CD4-positive, CD25-positive, alpha-beta regulatory T cell (primary cell): ENCODE measurements at regions not wholly inside any gene's neighbourhood (a gene's known extent, or its start where the extent isn't known, plus 50 kb on each side); places are given as distances from the start of the nearest gene placed in this dataset.

Source experiments
- ATAC-seq, 2 donors: fragments of 150-1000 bp; cut with Tn5 transposase; one replicate each; pipeline ENCODE4 v1.10.0; 2021; ENCODE audit warnings: low read depth in 2 of 2, moderate number of reproducible peaks in 2 of 2, moderate library complexity in 1 of 2
- DNase-seq, 3 donors: peaks; one replicate each; pipeline versions ENCODE4 v3.0.0 to v3.0.0-alpha.2; 2012 to 2022; ENCODE audit warnings: mixed read lengths in 1 of 3
- H3K27ac ChIP-seq: one replicate; pipeline ENCODE4 v1.7.0; 2013; ENCODE audit warnings: mild to moderate bottlenecking, low read length; ENCODE audit not compliant: insufficient read depth, poor library complexity, severe bottlenecking
- H3K27me3 ChIP-seq: one replicate; pipeline ENCODE4 v1.7.0; 2013; ENCODE audit warnings: low read length; ENCODE audit not compliant: control insufficient read depth, insufficient read depth
- H3K36me3 ChIP-seq: one replicate; pipeline ENCODE4 v1.7.0; 2013; ENCODE audit warnings: mild to moderate bottlenecking, low read length, moderate library complexity; ENCODE audit not compliant: control insufficient read depth, insufficient read depth
- H3K4me1 ChIP-seq: 2 replicates; pipeline ENCODE4 v1.7.0; 2013; ENCODE audit warnings: mild to moderate bottlenecking, low read length; ENCODE audit not compliant: insufficient read depth, control insufficient read depth, poor library complexity, severe bottlenecking
- H3K4me3 ChIP-seq: one replicate; pipeline ENCODE4 v1.7.0; 2013; ENCODE audit warnings: low read depth, mild to moderate bottlenecking, low read length, moderate library complexity
- H3K9me3 ChIP-seq, 2 experiments: 1 replicate in 1 of 2; 2 replicates in 1 of 2; pipeline ENCODE4 v1.7.0; 2013; ENCODE audit warnings: low read length in 2 of 2, mild to moderate bottlenecking in 1 of 2, moderate library complexity in 1 of 2; ENCODE audit not compliant: control insufficient read depth in 2 of 2
- H3K27ac Mint-ChIP-seq, 3 donors: one replicate each; pipeline ENCODE4 v1.8.0; 2020 to 2022; ENCODE audit warnings: mild to moderate bottlenecking in 3 of 3, mixed read lengths in 3 of 3, moderate library complexity in 2 of 3
- H3K27me3 Mint-ChIP-seq: one replicate; pipeline ENCODE4 v1.8.0; 2022; ENCODE audit warnings: mild to moderate bottlenecking, mixed read lengths
- H3K36me3 Mint-ChIP-seq: one replicate; pipeline ENCODE4 v1.8.0; 2020; ENCODE audit warnings: mixed read lengths
- H3K4me1 Mint-ChIP-seq, 4 donors: one replicate each; pipeline ENCODE4 v1.8.0; 2020 to 2022; ENCODE audit warnings: mixed read lengths in 4 of 4, mild to moderate bottlenecking in 1 of 4
- H3K4me3 Mint-ChIP-seq, 4 donors: one replicate each; pipeline ENCODE4 v1.8.0; 2020 to 2022; ENCODE audit warnings: mild to moderate bottlenecking in 4 of 4, mixed read lengths in 4 of 4, moderate library complexity in 3 of 4
- H3K9me3 Mint-ChIP-seq, 7 donors: one replicate each; pipeline ENCODE4 v1.8.0; 2020 to 2022; ENCODE audit warnings: mixed read lengths in 7 of 7, mild to moderate bottlenecking in 3 of 7, moderate library complexity in 2 of 7

GRCh38 chr3:159455741-159456181 is 532.9 kb upstream of the IL12A start:
- H3K27ac ChIP-seq = no peak overlapping the region
- peaks cover 0 to 7% (median 0%) of the 10 kb centered on the region in 7 donors for H3K9me3 Mint-ChIP-seq
- H3K27me3 Mint-ChIP-seq = no peaks in the 10 kb centered on the region
- H3K36me3 Mint-ChIP-seq = no peaks in the 10 kb centered on the region
- no peak for ATAC-seq
- H3K4me1 Mint-ChIP-seq = no peaks in the 10 kb centered on the region
- DNase-seq = no peak
- H3K36me3 ChIP-seq = no peaks in the 10 kb centered on the region
- no peak overlapping the region for H3K4me3 ChIP-seq
- no peaks in the 10 kb centered on the region for H3K27me3 ChIP-seq
- H3K4me3 Mint-ChIP-seq = no peak overlapping the region
- no peaks in the 10 kb centered on the region for H3K9me3 ChIP-seq
- no peaks in the 10 kb centered on the region for H3K4me1 ChIP-seq
- H3K27ac Mint-ChIP-seq = no peak overlapping the region

- no peak for DNase-seq
- ATAC-seq = no peak
These were observed 530.6 kb upstream of the IL12A start for GRCh38 chr3:159458010-159458409.

GRCh38 chr3:159458982-159459381 is 529.7 kb upstream of the IL12A start:
- Histone ChIP-seq H3K9me3 (no peaks in the 10 kb centered on the region), H3K36me3 (no peaks in the 10 kb centered on the region), H3K4me3 (no peak overlapping the region), H3K4me1 (no peaks in the 10 kb centered on the region), H3K27ac (no peak overlapping the region), H3K27me3 (no peaks in the 10 kb centered on the region)
- Mint-ChIP-seq H3K9me3 (peaks cover 0 to 7% (median 2%) of the 10 kb centered on the region in 7 donors), H3K4me1 (no peaks in the 10 kb centered on the region), H3K27ac (no peak overlapping the region), H3K4me3 (no peak overlapping the region), H3K36me3 (no peaks in the 10 kb centered on the region), H3K27me3 (no peaks in the 10 kb centered on the region)
- DNase-seq = no peak
- ATAC-seq = no peak

More at GRCh38 chr3:159458010-159458409, 530.6 kb upstream of the IL12A start:
- Histone ChIP-seq H3K4me3 (no peak overlapping the region), H3K4me1 (no peaks in the 10 kb centered on the region), H3K36me3 (no peaks in the 10 kb centered on the region), H3K27me3 (no peaks in the 10 kb centered on the region), H3K27ac (no peak overlapping the region), H3K9me3 (no peaks in the 10 kb centered on the region)
- H3K27ac Mint-ChIP-seq = no peak overlapping the region
- H3K9me3 Mint-ChIP-seq = peaks cover 0 to 7% (median 2%) of the 10 kb centered on the region in 7 donors
- no peaks in the 10 kb centered on the region for H3K36me3 Mint-ChIP-seq
- H3K4me1 Mint-ChIP-seq = no peaks in the 10 kb centered on the region
- H3K27me3 Mint-ChIP-seq = no peaks in the 10 kb centered on the region
- H3K4me3 Mint-ChIP-seq = no peak overlapping the region

GRCh38 chr3:159472611-159473010 is 516.0 kb upstream of the IL12A start:
- no peaks in the 10 kb centered on the region for H3K4me1 ChIP-seq
- H3K27me3 Mint-ChIP-seq = no peaks in the 10 kb centered on the region
- ATAC-seq = no peak

GRCh38 chr3:159473206-159473605 is 515.4 kb upstream of the IL12A start:
- Histone ChIP-seq H3K4me1 (no peaks in the 10 kb centered on the region), H3K9me3 (no peaks in the 10 kb centered on the region), H3K4me3 (no peak overlapping the region), H3K27me3 (no peaks in the 10 kb centered on the region), H3K36me3 (no peaks in the 10 kb centered on the region), H3K27ac (no peak overlapping the region)
- Mint-ChIP-seq H3K27ac (no peak overlapping the region), H3K9me3 (peaks cover 0 to 5% (median 2%) of the 10 kb centered on the region in 7 donors), H3K4me3 (no peak overlapping the region), H3K4me1 (no peaks in the 10 kb centered on the region), H3K27me3 (no peaks in the 10 kb centered on the region), H3K36me3 (no peaks in the 10 kb centered on the region)
- DNase-seq (no peak), ATAC-seq (no peak)

More at GRCh38 chr3:159472611-159473010, 516.0 kb upstream of the IL12A start:
- Histone ChIP-seq H3K4me3 (no peak overlapping the region), H3K27ac (no peak overlapping the region), H3K27me3 (no peaks in the 10 kb centered on the region), H3K9me3 (no peaks in the 10 kb centered on the region), H3K36me3 (no peaks in the 10 kb centered on the region)
- Mint-ChIP-seq H3K4me3 (no peak overlapping the region), H3K27ac (no peak overlapping the region), H3K9me3 (peaks cover 0 to 5% (median 2%) of the 10 kb centered on the region in 7 donors), H3K36me3 (no peaks in the 10 kb centered on the region), H3K4me1 (no peaks in the 10 kb centered on the region)
- no peak for DNase-seq

- ATAC-seq (no peak), DNase-seq (no peak)
- no peaks in the 10 kb centered on the region for H3K9me3 ChIP-seq
- no peak overlapping the region for H3K4me3 ChIP-seq
- H3K4me1 Mint-ChIP-seq = no peaks in the 10 kb centered on the region
- no peak overlapping the region for H3K27ac ChIP-seq
- H3K36me3 ChIP-seq = no peaks in the 10 kb centered on the region
- no peak overlapping the region for H3K27ac Mint-ChIP-seq
- H3K9me3 Mint-ChIP-seq = peaks cover 0 to 11% (median 7%) of the 10 kb centered on the region in 7 donors
- H3K27me3 ChIP-seq = no peaks in the 10 kb centered on the region
- H3K27me3 Mint-ChIP-seq = no peaks in the 10 kb centered on the region
- H3K4me3 Mint-ChIP-seq = no peak overlapping the region
- no peaks in the 10 kb centered on the region for H3K36me3 Mint-ChIP-seq
- no peaks in the 10 kb centered on the region for H3K4me1 ChIP-seq
These were observed 508.6 kb upstream of the IL12A start for GRCh38 chr3:159480046-159480445.

- Mint-ChIP-seq H3K27ac (no peak overlapping the region), H3K36me3 (no peaks in the 10 kb centered on the region), H3K27me3 (no peaks in the 10 kb centered on the region), H3K4me3 (no peak overlapping the region), H3K9me3 (peaks cover 0 to 12% (median 7%) of the 10 kb centered on the region in 7 donors), H3K4me1 (no peaks in the 10 kb centered on the region)
- Histone ChIP-seq H3K4me3 (no peak overlapping the region), H3K27me3 (no peaks in the 10 kb centered on the region), H3K9me3 (no peaks in the 10 kb centered on the region), H3K27ac (no peak overlapping the region), H3K4me1 (no peaks in the 10 kb centered on the region), H3K36me3 (no peaks in the 10 kb centered on the region)
- ATAC-seq (no peak), DNase-seq (no peak)
These were observed 506.2 kb upstream of the IL12A start for GRCh38 chr3:159482241-159482993.

- no peaks in the 10 kb centered on the region for H3K36me3 Mint-ChIP-seq
- Histone ChIP-seq H3K36me3 (no peaks in the 10 kb centered on the region), H3K4me1 (no peaks in the 10 kb centered on the region), H3K27me3 (no peaks in the 10 kb centered on the region), H3K27ac (no peak overlapping the region), H3K9me3 (no peaks in the 10 kb centered on the region), H3K4me3 (no peak overlapping the region)
- H3K4me3 Mint-ChIP-seq = no peak overlapping the region
- no peak overlapping the region for H3K27ac Mint-ChIP-seq
- no peaks in the 10 kb centered on the region for H3K4me1 Mint-ChIP-seq
- no peak for DNase-seq
- H3K9me3 Mint-ChIP-seq = peaks cover 0 to 14% (median 7%) of the 10 kb centered on the region in 7 donors
- no peaks in the 10 kb centered on the region for H3K27me3 Mint-ChIP-seq
- no peak for ATAC-seq
These were observed 505.7 kb upstream of the IL12A start for GRCh38 chr3:159482994-159483367.
